ENCODE measurements at regions not wholly inside any gene's neighbourhood (a gene's known extent, or its start where the extent isn't known, plus 50 kb on each side); places are given as distances from the start of the nearest gene placed in this dataset.

- no peak for DNase-seq
Measured at GRCh38 chr16:76193906-76194615, 83.1 kb upstream of the CNTNAP4 start.

DNA sequence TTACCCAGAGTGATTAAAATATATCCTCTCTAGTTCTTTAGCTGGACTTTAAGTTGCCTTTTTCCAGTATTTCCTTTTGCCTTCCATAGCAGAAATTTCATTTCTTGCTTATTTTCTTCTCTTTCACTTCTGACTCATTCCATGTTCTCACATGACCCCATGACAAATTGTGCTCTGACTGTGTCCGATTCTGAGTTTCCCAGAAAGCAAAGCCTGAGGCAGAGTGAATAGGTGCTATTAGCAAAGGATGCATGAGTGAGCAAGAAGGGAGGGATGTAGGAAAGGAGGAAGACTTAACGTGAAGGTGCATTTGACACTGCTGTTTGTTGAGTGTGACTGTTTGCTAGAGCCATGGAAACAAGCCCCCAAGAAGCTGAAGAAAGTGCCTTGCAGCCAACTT is 82.6 kb upstream of the CNTNAP4 start:
- DNase-seq: no peak

GRCh38 chr16:76195056-76195455 is 82.1 kb upstream of the CNTNAP4 start:
- DNase-seq: no peak

- DNase-seq: no peak
Measured at GRCh38 chr16:76195648-76196047, 81.6 kb upstream of the CNTNAP4 start.

- DNase-seq: no peak
Measured at GRCh38 chr16:76197900-76198299, 79.3 kb upstream of the CNTNAP4 start.

GRCh38 chr16:76199681-76200220 is 77.5 kb upstream of the CNTNAP4 start:
- no peak for DNase-seq

DNA sequence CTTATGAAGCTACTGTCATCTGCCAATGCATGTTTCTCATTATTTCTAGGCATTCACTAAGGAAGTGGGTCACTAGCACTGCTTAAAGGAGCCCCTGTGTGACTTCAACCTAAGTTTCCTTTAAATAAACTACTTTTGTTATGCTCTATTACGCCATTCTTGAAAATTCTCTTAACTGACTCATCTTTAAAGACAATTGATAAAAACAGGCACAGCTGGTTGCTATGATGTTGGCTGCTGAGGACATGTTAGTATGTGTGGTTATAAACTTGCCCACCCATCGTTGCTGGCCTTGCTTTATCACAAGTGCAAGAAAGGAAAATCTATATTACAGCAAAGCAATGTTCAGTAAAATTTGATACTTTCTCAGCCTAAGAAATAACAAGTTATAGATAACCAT is 75.8 kb upstream of the CNTNAP4 start:
- DNase-seq: no peak

DNA sequence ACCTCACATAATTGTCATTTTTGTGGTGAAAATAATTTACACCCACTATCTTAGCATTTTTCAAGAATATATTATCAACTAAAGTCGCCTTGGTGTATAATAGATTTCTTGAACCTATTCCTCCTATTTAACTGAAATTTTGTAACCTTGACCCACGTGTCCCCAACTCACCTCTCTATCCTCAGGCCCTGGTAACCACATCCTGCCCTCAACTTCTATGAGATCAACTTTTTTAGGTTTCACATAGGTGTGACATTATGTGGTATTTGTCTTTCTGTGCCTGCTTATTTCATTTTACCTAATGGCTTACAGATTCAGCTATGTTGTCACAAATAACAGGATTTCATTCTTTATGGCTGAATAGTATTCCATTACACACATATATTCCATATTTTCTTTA is 73.0 kb upstream of the CNTNAP4 start:
- DNase-seq: no peak

DNA sequence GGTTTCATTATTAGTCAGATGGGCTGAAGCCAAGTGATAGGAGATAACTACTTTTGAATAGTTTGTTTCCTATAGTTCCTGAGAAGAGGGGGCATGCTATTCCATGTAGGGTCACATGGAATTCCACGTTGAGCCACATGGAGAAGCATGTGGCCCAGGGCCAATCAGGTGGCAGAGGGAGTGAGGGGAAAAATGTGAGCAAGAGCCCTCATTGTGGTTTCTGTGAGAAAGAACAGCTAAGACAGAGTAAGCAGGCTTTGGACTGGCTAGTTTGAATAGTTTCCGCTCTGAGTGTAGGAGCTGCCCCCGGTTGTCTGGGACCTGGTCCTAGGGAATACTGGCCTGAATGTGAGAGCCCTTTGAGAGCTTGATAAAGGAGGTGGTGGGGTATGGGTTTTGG is 69.9 kb upstream of the CNTNAP4 start:
- DNase-seq: no peak

GRCh38 chr16:76210157-76210556 is 67.0 kb upstream of the CNTNAP4 start:
- no peak for DNase-seq

DNA sequence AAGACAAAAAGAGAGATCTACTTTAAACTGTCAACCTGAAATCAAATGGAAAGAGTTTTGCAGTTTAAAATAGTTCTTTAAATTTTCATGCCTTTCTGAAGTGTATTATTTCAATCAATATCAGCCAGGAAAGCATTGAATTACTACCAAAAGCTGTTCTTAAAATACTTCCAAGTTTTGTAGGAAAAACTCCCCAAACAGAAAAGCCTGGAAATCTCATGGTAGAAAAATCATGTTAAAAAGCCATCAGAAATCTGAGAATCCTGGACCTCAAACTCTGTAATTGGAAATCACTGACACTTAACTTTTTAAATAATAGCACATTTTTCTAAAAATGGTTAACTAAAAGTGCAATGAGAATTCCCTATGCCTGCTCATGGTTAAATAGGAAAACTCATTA is 63.3 kb upstream of the CNTNAP4 start:
- DNase-seq: no peak

GRCh38 chr16:76214856-76215255 is 62.3 kb upstream of the CNTNAP4 start:
- no peak for DNase-seq

DNA sequence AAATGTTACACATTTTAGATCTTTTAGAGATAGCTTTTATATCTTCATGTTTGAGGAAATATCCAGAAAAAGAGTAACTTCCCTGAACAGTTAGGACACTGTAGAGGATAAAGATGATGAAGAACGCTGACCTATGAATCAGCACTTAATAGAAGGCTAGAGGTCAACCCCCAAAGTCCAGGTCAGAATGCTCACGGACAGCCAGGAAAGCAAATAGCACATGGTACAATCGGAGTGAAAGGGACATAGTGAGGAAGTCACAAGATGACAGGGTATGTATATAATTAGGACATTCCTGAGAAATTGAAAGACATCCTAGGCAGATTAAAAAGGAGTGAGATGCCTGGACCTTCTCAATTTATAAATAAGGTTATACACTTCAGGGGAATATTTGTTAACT is 55.1 kb upstream of the CNTNAP4 start:
- no peak for DNase-seq

GRCh38 chr16:76222853-76223252 is 54.3 kb upstream of the CNTNAP4 start:
- DNase-seq: no peak

DNA sequence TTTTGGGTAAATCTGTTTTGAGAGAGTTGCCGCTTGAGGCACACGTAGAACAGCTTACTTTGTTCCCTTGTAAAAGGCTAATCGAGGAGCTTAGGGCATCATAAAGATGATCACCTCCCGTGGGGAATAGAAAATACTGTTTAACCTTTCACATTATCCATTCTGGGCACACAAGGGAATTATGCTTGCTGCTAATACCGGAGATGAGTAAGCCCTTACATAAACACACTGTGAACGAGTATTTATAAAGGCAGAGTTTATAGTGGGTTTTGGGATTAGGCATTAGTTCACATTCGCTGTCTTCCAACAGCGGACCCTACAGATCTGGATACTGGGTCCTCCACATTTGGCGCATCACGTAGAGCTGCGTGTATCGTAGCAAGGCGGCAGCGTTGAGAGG is 51.2 kb upstream of the CNTNAP4 start:
- no peak for DNase-seq

- no peak for DNase-seq
Measured at GRCh38 chr16:76226481-76226880, 50.7 kb upstream of the CNTNAP4 start.

Data from stimulated activated naive CD4-positive, alpha-beta T cell (primary cell).